Mesodermal cell (in vitro differentiated cells): ENCODE measurements at regions not wholly inside any gene's neighbourhood (a gene's known extent, or its start where the extent isn't known, plus 50 kb on each side); places are given as distances from the start of the nearest gene placed in this dataset.

Experiments
- H3K27ac ChIP-seq: 2 replicates; pipeline ENCODE4 v1.7.0; 2013; ENCODE audit warnings: mild to moderate bottlenecking, low read depth, low read length, moderate library complexity; ENCODE audit not compliant: severe bottlenecking
- H3K36me3 ChIP-seq: 2 replicates; pipeline ENCODE4 v1.7.1; 2013; ENCODE audit warnings: mild to moderate bottlenecking, low read length, moderate library complexity; ENCODE audit not compliant: control insufficient read depth, insufficient read depth
- H3K4me1 ChIP-seq: one replicate; pipeline ENCODE4 v1.7.1; 2013; ENCODE audit warnings: mild to moderate bottlenecking, low read length; ENCODE audit not compliant: insufficient read depth, control insufficient read depth, poor library complexity, severe bottlenecking
- H3K4me3 ChIP-seq: 2 replicates; pipeline ENCODE4 v1.7.0; 2013; ENCODE audit warnings: low read length, control low read depth, mild to moderate bottlenecking; ENCODE audit not compliant: insufficient read depth, poor library complexity, severe bottlenecking; ENCODE audit errors: extremely low read depth
- H3K9me3 ChIP-seq: 2 replicates; pipeline ENCODE4 v1.7.1; 2013; ENCODE audit warnings: mild to moderate bottlenecking, low read length, moderate library complexity; ENCODE audit not compliant: control insufficient read depth
- WGBS, 2 experiments: methylation state at CpG; one replicate each; pipeline ENCODE4 v1.1.5; 2013; ENCODE audit warnings: missing lambda C conversion rate in 2 of 2; ENCODE audit not compliant: insufficient coverage in 2 of 2; 5-methylcytosine and 5-hydroxymethylcytosine counted together

GRCh38 chr13:59330764-59331163 lies 833.0 kb downstream of the DIAPH3 start:
- Histone ChIP-seq H3K36me3 (no peaks in the 10 kb centered on the region), H3K4me1 (no peaks in the 10 kb centered on the region), H3K27ac (no peak overlapping the region), H3K4me3 (no peak overlapping the region), H3K9me3 (no peaks in the 10 kb centered on the region)
- no CpG with 5 or more reads among the region's 1 CpG for WGBS, 2 experiments

GRCh38 chr13:59332966-59333365 lies 830.8 kb downstream of the DIAPH3 start:
- WGBS, 2 experiments, result 86 to 94% methylated on average over 1 to 3 of the region's 3 CpGs
- H3K27ac ChIP-seq, result no peak overlapping the region
- H3K4me1 ChIP-seq, result no peaks in the 10 kb centered on the region
- H3K4me3 ChIP-seq, result no peak overlapping the region
- no peaks in the 10 kb centered on the region for H3K9me3 ChIP-seq
- no peaks in the 10 kb centered on the region for H3K36me3 ChIP-seq

- no peaks in the 10 kb centered on the region for H3K36me3 ChIP-seq
- H3K9me3 ChIP-seq, result no peaks in the 10 kb centered on the region
- H3K4me3 ChIP-seq, result no peak overlapping the region
- WGBS, 2 experiments, result 60 to 100% methylated on average over 1 to 3 of the region's 4 CpGs
- no peak overlapping the region for H3K27ac ChIP-seq
- H3K4me1 ChIP-seq, result no peaks in the 10 kb centered on the region
These were observed 826.7 kb downstream of the DIAPH3 start for GRCh38 chr13:59337070-59337469.

GRCh38 chr13:59340151-59340550 lies 823.6 kb downstream of the DIAPH3 start:
- 80 to 100% methylated on average over 1 to 3 of the region's 5 CpGs for WGBS, 2 experiments
- H3K9me3 ChIP-seq, result no peaks in the 10 kb centered on the region
- H3K27ac ChIP-seq, result no peak overlapping the region
- no peak overlapping the region for H3K4me3 ChIP-seq
- no peaks in the 10 kb centered on the region for H3K36me3 ChIP-seq
- no peaks in the 10 kb centered on the region for H3K4me1 ChIP-seq

- Histone ChIP-seq H3K36me3 (no peaks in the 10 kb centered on the region), H3K27ac (no peak overlapping the region), H3K4me3 (no peak overlapping the region), H3K9me3 (no peaks in the 10 kb centered on the region), H3K4me1 (no peaks in the 10 kb centered on the region)
- 73 to 83% methylated on average over 3 of the region's 3 CpGs for WGBS, 2 experiments
These were observed 823.1 kb downstream of the DIAPH3 start for GRCh38 chr13:59340581-59340980.

GRCh38 chr13:59342400-59342799 lies 821.3 kb downstream of the DIAPH3 start:
- 100% methylated on average over 3 to 4 of the region's 5 CpGs for WGBS, 2 experiments
- Histone ChIP-seq H3K4me3 (no peak overlapping the region), H3K27ac (no peak overlapping the region), H3K36me3 (no peaks in the 10 kb centered on the region), H3K4me1 (no peaks in the 10 kb centered on the region), H3K9me3 (no peaks in the 10 kb centered on the region)

- no peaks in the 10 kb centered on the region for H3K4me1 ChIP-seq
- no CpG with 5 or more reads among the region's 3 CpGs for WGBS, 2 experiments
- H3K36me3 ChIP-seq, result no peaks in the 10 kb centered on the region
- no peak overlapping the region for H3K4me3 ChIP-seq
- no peak overlapping the region for H3K27ac ChIP-seq
- no peaks in the 10 kb centered on the region for H3K9me3 ChIP-seq
These were observed 820.6 kb downstream of the DIAPH3 start for GRCh38 chr13:59343132-59343531.

GRCh38 chr13:59343993-59344822 lies 819.5 kb downstream of the DIAPH3 start:
- Histone ChIP-seq H3K36me3 (no peaks in the 10 kb centered on the region), H3K27ac (no peak overlapping the region), H3K4me1 (no peaks in the 10 kb centered on the region), H3K9me3 (no peaks in the 10 kb centered on the region), H3K4me3 (no peak overlapping the region)
- WGBS, 2 experiments, result 92 to 100% methylated on average over 4 to 7 of the region's 8 CpGs

- WGBS, 2 experiments, result 67 to 71% methylated on average over 2 of the region's 2 CpGs
- Histone ChIP-seq H3K9me3 (no peaks in the 10 kb centered on the region), H3K4me1 (peaks cover 2% of the 10 kb centered on the region), H3K4me3 (no peak overlapping the region), H3K36me3 (no peaks in the 10 kb centered on the region), H3K27ac (no peak overlapping the region)
These were observed 818.4 kb downstream of the DIAPH3 start for GRCh38 chr13:59345311-59345710.

GRCh38 chr13:59346999-59347723 lies 816.6 kb downstream of the DIAPH3 start:
- Histone ChIP-seq H3K4me3 (no peak overlapping the region), H3K4me1 (peaks cover 4% of the 10 kb centered on the region), H3K27ac (no peak overlapping the region), H3K9me3 (no peaks in the 10 kb centered on the region), H3K36me3 (no peaks in the 10 kb centered on the region)
- WGBS, 2 experiments, result no CpG with 5 or more reads among the region's 8 CpGs

GRCh38 chr13:59348617-59349016 lies 815.1 kb downstream of the DIAPH3 start:
- H3K36me3 ChIP-seq, result no peaks in the 10 kb centered on the region
- H3K27ac ChIP-seq, result no peak overlapping the region
- H3K4me3 ChIP-seq, result no peak overlapping the region
- peaks cover 4% of the 10 kb centered on the region for H3K4me1 ChIP-seq
- no CpG with 5 or more reads among the region's 1 CpG for WGBS, 2 experiments
- no peaks in the 10 kb centered on the region for H3K9me3 ChIP-seq
